KOPT-K1 (cell line): ENCODE measurements at regions not wholly inside any gene's neighbourhood (a gene's known extent, or its start where the extent isn't known, plus 50 kb on each side); places are given as distances from the start of the nearest gene placed in this dataset.
"Not testable (repeated sequence)": the region's sequence is repeated elsewhere in the genome, so short reads cannot be mapped to it uniquely, and the experiment has no call there.

Source experiments
- H3K27ac ChIP-seq: fragments of 200-600 bp; sonication (generic); 2 replicates; pipeline ENCODE4 v1.5.1; 2016; ENCODE audit warnings: antibody characterized with exemption, mild to moderate bottlenecking, low read depth, low read length; ENCODE audit not compliant: poor library complexity, severe bottlenecking
- H3K36me3 ChIP-seq: fragments of 200-600 bp; sonication (generic); 2 replicates; pipeline ENCODE4 v1.5.1; 2017; ENCODE audit warnings: antibody characterized with exemption, mild to moderate bottlenecking, low read length, moderate library complexity; ENCODE audit not compliant: insufficient read depth
- H3K9me3 ChIP-seq: fragments of 200-600 bp; sonication (generic); 2 replicates; pipeline ENCODE4 v1.5.1; 2017; ENCODE audit warnings: antibody characterized with exemption, low read length, mild to moderate bottlenecking; ENCODE audit not compliant: insufficient read depth, poor library complexity, severe bottlenecking

DNA sequence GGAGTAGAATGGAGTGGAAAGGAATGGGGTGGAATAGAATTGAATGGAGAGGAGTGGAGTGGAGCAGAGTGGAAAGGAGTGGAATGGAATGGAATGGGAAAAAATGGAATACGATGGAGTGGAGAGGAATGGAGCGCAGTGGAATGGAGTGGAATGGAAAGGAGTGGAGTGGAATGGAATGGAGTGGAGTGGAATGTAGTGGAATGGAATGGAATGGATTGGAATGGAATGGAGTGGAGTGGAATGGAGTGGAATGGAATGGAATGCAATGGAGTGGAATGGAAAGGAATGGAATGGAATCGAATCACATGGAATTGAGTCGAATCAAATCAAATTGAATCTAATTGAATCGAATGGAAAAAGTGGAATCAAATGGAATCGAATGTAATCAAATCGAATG lies 1016.1 kb downstream of the CDY1 start:
- peaks cover 50% of the 10 kb centered on the region for H3K9me3 ChIP-seq

DNA sequence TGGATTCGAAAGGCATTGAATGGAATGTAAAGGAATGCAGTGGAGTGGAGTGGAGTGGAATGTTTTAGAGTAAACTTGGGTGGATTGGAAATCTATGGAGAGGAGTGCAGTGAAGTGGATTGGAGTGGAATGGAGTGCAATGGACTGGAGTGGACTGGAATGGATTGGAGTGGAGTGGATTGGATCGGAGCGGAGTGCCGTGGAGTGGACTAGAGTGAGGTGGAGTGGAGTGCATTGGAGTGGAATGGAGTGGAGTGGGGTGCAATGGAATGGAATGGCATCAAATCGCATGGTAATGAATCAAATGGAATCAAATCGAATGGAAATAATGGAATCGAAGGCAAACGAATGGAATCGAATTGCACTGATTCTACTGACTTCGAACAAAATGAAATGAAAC lies 1023.9 kb downstream of the CDY1 start:
- H3K36me3 ChIP-seq, H3K27ac ChIP-seq: not testable (repeated sequence)
- peaks cover 67% of the 10 kb centered on the region for H3K9me3 ChIP-seq

More for the DNA sequence above, 1016.1 kb downstream of the CDY1 start:
- Histone ChIP-seq H3K27ac (no peak overlapping the region), H3K36me3 (no peaks in the 10 kb centered on the region)

DNA sequence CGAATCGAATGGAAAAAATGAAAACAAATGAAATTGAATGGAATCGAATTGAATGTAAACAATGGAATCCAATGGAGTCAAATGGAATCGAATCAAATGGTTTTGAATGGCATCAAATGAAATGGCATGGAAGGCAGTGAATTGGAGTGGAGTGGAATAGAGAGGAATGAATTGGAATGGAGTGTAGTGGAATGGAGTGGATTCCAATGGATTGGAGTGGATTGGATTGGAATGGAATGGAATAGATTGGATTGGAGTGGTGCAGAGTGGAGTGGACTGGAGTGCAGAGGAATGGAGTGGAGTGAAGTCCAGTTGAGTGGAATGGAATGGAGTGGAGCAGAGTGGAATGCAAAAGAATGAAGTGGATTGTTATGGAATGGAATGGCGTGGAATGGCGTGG lies 1026.3 kb downstream of the CDY1 start:
- H3K36me3 ChIP-seq, H3K27ac ChIP-seq: not testable (repeated sequence)
- peaks cover 66% of the 10 kb centered on the region for H3K9me3 ChIP-seq

DNA sequence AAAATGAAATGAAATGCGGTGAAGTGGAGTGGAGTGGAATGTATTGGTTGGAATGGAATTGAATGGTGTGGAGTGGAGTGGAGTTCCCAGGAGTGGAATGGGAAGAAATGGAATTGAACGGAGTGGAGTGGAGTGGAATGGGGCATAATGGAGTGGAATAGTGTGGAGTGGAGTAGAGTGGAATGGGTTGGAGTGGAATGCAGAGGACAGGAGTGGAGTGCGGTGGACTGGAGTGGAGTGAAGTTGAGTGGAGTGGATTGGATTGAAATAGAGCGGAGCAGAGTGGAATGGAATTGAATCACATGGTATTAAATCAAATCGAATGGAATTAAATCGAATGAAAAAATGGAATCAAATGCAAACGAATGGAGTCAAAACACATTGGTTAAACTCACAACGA lies 1042.3 kb downstream of the CDY1 start:
- H3K27ac ChIP-seq, H3K36me3 ChIP-seq: not testable (repeated sequence)
- peaks cover 34% of the 10 kb centered on the region for H3K9me3 ChIP-seq

DNA sequence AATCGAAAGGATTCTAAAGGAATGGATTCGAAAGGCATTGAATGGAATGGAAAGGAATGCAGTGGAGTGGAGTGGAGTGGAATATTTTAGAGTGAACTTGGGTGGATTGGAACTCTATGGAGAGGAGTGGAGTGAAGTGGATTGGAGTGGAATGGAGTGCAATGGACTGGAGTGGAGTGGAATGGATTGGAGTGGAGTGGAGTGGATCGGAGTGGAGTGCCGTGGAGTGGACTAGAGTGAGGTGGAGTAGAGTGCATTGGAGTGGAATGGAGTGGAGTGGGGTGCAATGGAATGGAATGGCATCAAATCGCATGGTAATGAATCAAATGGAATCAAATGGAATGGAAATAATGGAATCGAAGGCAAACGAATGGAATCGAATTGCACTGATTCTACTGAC lies 1044.8 kb downstream of the CDY1 start:
- not testable (repeated sequence) for H3K36me3 ChIP-seq
- peaks cover 47% of the 10 kb centered on the region for H3K9me3 ChIP-seq

DNA sequence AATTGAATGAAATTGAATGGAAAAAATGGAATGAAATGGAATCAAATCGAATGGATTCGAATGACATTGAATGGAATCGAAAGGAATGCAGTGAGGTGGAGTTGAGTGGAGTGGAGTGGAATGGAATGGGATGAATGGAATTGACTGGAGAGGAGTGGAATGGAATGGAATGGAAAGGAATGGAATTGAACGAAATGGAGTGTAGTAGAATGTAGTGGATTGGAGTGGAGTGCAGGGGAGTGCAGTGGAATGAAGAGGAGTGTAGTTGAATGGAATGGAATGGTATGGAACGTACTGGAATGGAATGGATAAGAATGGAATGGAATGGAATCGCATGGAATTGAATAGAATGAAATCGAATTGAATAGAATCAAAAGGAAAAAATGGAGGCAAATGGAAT lies 1047.3 kb downstream of the CDY1 start:
- H3K36me3 ChIP-seq, H3K27ac ChIP-seq: not testable (repeated sequence)
- H3K9me3 ChIP-seq, result peaks cover 38% of the 10 kb centered on the region

More for the DNA sequence above, 1044.8 kb downstream of the CDY1 start:
- H3K27ac ChIP-seq, result not testable (repeated sequence)

DNA sequence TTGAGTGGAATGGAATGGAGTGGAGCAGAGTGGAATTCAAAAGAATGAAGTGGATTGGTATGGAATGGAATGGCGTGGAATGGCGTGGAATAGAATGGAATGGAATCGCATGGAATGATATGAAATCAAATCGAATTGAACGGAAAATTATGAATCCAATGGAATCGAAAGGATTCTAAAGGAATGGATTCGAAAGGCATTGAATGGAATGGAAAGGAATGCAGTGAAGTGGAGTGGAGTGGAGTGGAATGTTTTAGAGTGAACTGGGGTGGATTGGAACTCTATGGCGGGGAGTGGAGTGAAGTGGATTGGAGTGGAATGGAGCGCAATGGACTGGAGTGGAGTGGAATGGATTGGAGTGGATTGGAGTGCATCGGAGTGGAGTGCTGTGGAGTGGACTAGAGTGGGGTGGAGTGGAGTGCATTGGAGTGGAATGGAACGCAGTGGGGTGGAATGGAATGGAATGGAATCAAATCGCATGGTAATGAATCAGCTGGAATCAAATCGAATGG lies 1048.5 kb downstream of the CDY1 start:
- not testable (repeated sequence) for H3K27ac ChIP-seq, H3K36me3 ChIP-seq
- H3K9me3 ChIP-seq, result peaks cover 29% of the 10 kb centered on the region

DNA sequence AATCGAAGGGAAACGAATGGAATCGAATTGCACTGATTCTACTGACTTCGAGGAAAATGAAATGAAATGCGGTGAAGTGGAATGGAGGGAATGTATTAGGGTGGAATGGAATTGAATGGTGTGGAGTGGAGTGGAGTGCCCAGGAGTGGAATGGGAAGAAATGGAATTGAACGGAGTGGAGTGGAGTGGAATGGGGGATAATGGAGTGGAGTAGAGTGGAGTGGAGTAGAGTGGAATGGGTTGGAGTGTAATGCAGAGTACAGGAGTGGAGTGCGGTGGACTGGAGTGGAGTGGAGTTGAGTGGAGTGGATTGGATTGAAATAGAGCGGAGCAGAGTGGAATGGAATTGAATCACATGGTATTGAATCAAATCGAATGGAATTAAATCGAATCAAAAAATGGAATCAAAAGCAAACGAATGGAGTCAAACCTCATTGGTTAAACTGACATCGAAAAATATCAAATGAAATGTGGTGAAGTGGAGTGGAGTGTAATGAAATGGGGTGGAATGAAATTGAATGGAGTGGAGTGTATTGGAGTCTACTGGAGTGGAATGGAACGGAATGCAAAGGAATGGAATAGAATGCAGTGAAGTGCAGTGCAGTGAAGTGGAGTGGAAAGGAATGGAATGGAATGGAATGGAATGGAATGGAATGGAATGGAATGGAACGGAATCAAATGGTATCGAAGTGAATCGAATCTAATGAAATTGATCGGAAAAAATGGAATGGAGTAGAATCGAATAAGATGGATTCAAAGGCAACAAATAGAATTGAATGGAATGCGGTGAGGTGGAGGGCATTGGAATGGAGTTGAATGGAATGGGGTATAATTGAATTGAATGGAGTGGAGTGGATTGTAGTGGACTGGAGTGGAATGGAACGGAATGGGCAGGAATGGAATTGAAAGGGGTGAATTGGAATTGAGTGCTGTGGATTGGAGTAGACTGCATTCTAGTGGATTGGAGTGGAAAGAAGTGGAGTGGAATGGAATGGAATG lies 1049.3 kb downstream of the CDY1 start:
- not testable (repeated sequence) for H3K36me3 ChIP-seq, H3K27ac ChIP-seq
- peaks cover 29% of the 10 kb centered on the region for H3K9me3 ChIP-seq
